Cardiac muscle cell (in vitro differentiated cells and primary cell): ENCODE measurements at regions not wholly inside any gene's neighbourhood (a gene's known extent, or its start where the extent isn't known, plus 50 kb on each side); places are given as distances from the start of the nearest gene placed in this dataset.

ENCODE experiments used
- DNase-seq, 2 donors: peaks; one replicate each; pipeline versions ENCODE4 v3.0.0 to v3.0.0-alpha.2; 2010 to 2017; ENCODE audit warnings: low read depth in 1 of 2, low spot score in 1 of 2
- H3K27ac ChIP-seq: fragments of 200-600 bp; sonication (generic); 2 replicates; pipeline ENCODE4 v1.5.1; 2016
- H3K27me3 ChIP-seq: fragments of 200-600 bp; sonication (generic); 2 replicates; pipeline ENCODE4 v1.6.0; 2016; ENCODE audit warnings: control low read depth
- H3K36me3 ChIP-seq: fragments of 200-600 bp; sonication (generic); 2 replicates; pipeline ENCODE4 v1.5.1; 2016; ENCODE audit warnings: control low read depth
- H3K4me1 ChIP-seq: fragments of 200-600 bp; sonication (generic); 2 replicates; pipeline ENCODE4 v1.8.1; 2017; ENCODE audit warnings: low read depth, mild to moderate bottlenecking, mixed run types
- H3K4me3 ChIP-seq: fragments of 200-600 bp; sonication (generic); 2 replicates; pipeline ENCODE4 v1.5.1; 2016; ENCODE audit warnings: mild to moderate bottlenecking
- H3K9me3 ChIP-seq: fragments of 200-600 bp; sonication (generic); 2 replicates; pipeline ENCODE4 v1.5.1; 2017; ENCODE audit warnings: low read depth, mild to moderate bottlenecking, control low read depth
- CTCF ChIP-seq: IDR thresholded peaks from 2 replicates; pipeline ENCODE4 v1.5.1; 2012; ENCODE audit warnings: low read depth, mild to moderate bottlenecking, low read length

- no peak for TF ChIP-seq CTCF
- no peaks in the 10 kb centered on the region for H3K9me3 ChIP-seq
- H3K4me3 ChIP-seq = no peak overlapping the region
- H3K27ac ChIP-seq = no peak overlapping the region
- H3K36me3 ChIP-seq = no peaks in the 10 kb centered on the region
- peaks cover 50% of the 10 kb centered on the region for H3K27me3 ChIP-seq
- H3K4me1 ChIP-seq = no peaks in the 10 kb centered on the region
- no peak for DNase-seq
Observed at GRCh38 chr10:117726596-117727295, 184.2 kb downstream of the EMX2 start.

GRCh38 chr10:117727421-117727820 is 184.9 kb downstream of the EMX2 start:
- Histone ChIP-seq H3K4me1 (no peaks in the 10 kb centered on the region), H3K36me3 (no peaks in the 10 kb centered on the region), H3K27ac (no peak overlapping the region), H3K4me3 (no peak overlapping the region), H3K9me3 (no peaks in the 10 kb centered on the region), H3K27me3 (peaks cover 56% of the 10 kb centered on the region)
- no peak for DNase-seq
- no peak for TF ChIP-seq CTCF

GRCh38 chr10:117728087-117728486 is 185.5 kb downstream of the EMX2 start:
- no peak overlapping the region for H3K4me3 ChIP-seq
- TF ChIP-seq CTCF = no peak
- no peaks in the 10 kb centered on the region for H3K4me1 ChIP-seq
- no peaks in the 10 kb centered on the region for H3K36me3 ChIP-seq
- H3K27me3 ChIP-seq = peaks cover 60% of the 10 kb centered on the region
- no peak overlapping the region for H3K27ac ChIP-seq
- no peak for DNase-seq
- H3K9me3 ChIP-seq = no peaks in the 10 kb centered on the region

DNA sequence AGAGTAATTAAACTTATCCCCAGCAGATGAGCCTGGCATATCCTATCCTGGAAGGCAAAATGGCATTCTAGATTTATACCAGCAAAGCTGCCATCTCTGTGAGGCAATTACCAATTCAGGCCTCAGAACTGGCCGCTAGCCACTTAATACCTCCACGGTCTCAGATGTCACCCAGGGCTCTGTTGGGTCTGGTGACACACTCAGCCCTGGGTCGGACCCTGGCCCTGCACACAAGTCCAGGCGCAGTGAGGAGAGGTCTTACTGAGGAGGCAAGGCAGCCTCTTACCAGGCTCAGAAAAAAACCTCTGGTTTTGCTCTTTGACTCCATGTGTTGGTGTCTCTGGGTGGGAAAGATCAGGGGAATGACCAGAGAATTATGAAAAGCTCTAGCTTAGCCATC is 186.6 kb downstream of the EMX2 start:
- no peak overlapping the region for H3K4me3 ChIP-seq

DNA sequence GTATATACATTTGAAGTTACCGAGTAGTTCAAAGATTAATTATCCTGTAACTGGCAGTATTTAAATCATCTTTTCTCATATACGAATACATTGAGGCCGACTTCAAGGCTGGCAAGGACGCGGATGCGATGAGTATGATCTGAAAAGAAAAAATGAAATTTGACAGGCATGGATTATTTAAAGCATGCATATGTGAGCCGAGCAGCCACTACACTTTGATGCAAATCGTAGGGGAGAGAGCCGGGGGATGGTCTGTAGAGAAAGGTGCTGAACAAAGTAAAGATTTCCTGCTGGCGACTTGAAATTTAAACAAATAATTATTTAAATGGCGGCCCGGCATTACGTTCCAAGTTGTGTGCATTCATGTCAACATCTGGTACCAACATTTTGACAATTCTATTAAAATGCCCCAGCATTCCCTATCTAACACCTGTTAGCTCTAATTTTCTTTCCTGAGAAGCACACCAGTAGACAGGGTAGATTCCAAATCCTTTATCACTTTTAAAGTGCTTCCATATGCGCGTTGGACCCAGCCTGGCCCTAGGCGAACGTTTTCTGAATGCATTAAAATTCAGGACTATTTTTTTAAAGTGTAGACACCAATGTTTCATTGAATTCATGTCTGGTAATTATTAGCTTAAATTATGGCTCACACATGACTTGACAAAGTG is 188.7 kb downstream of the EMX2 start:
- Histone ChIP-seq H3K27ac (no peak overlapping the region), H3K9me3 (no peaks in the 10 kb centered on the region), H3K4me1 (no peaks in the 10 kb centered on the region), H3K4me3 (no peak overlapping the region), H3K36me3 (no peaks in the 10 kb centered on the region), H3K27me3 (peaks cover 89% of the 10 kb centered on the region)
- TF ChIP-seq CTCF = no peak
- no peak for DNase-seq

More for the DNA sequence above, 186.6 kb downstream of the EMX2 start:
- Histone ChIP-seq H3K4me1 (no peaks in the 10 kb centered on the region), H3K9me3 (no peaks in the 10 kb centered on the region), H3K36me3 (no peaks in the 10 kb centered on the region), H3K27ac (no peak overlapping the region), H3K27me3 (peaks cover 71% of the 10 kb centered on the region)
- DNase-seq = no peak
- TF ChIP-seq CTCF = no peak
